ENCODE measurements at regions not wholly inside any gene's neighbourhood (a gene's known extent, or its start where the extent isn't known, plus 50 kb on each side); places are given as distances from the start of the nearest gene placed in this dataset.

- Mint-ChIP-seq H3K4me1 (ENCODE audit: unreplicated experiment) (peaks cover 3% of the 10 kb centered on the region), H3K9me3 (ENCODE audit: unreplicated experiment) (peaks cover 4% of the 10 kb centered on the region), H3K27ac (ENCODE audit: unreplicated experiment) (no peak overlapping the region), H3K4me3 (ENCODE audit: unreplicated experiment) (no peak overlapping the region), H3K36me3 (ENCODE audit: unreplicated experiment) (no peaks in the 10 kb centered on the region), H3K27me3 (ENCODE audit: unreplicated experiment) (peaks cover 16% of the 10 kb centered on the region)
- TF ChIP-seq CTCF (IDR thresholded peaks at IDR 0.05): no peak
- no peak for DNase-seq (ENCODE audit: extremely low spot score, unreplicated experiment)
These were observed 988.5 kb downstream of the CDH11 start for GRCh38 chr16:64133366-64133765.

- Mint-ChIP-seq H3K27ac (ENCODE audit: unreplicated experiment) (no peak overlapping the region), H3K4me3 (ENCODE audit: unreplicated experiment) (no peak overlapping the region), H3K4me1 (ENCODE audit: unreplicated experiment) (peaks cover 3% of the 10 kb centered on the region), H3K9me3 (ENCODE audit: unreplicated experiment) (peaks cover 4% of the 10 kb centered on the region), H3K27me3 (ENCODE audit: unreplicated experiment) (peaks cover 16% of the 10 kb centered on the region), H3K36me3 (ENCODE audit: unreplicated experiment) (no peaks in the 10 kb centered on the region)
- no peak for DNase-seq (ENCODE audit: extremely low spot score, unreplicated experiment)
- TF ChIP-seq CTCF (IDR thresholded peaks at IDR 0.05): no peak
These were observed 989.0 kb downstream of the CDH11 start for GRCh38 chr16:64132759-64133361.

- Mint-ChIP-seq H3K27me3 (ENCODE audit: unreplicated experiment) (peaks cover 16% of the 10 kb centered on the region), H3K36me3 (ENCODE audit: unreplicated experiment) (no peaks in the 10 kb centered on the region), H3K4me3 (ENCODE audit: unreplicated experiment) (no peak overlapping the region), H3K27ac (ENCODE audit: unreplicated experiment) (no peak overlapping the region), H3K9me3 (ENCODE audit: unreplicated experiment) (peaks cover 4% of the 10 kb centered on the region), H3K4me1 (ENCODE audit: unreplicated experiment) (peaks cover 3% of the 10 kb centered on the region)
- DNase-seq (ENCODE audit: extremely low spot score, unreplicated experiment): no peak
- TF ChIP-seq CTCF (IDR thresholded peaks at IDR 0.05): no peak
These were observed 989.7 kb downstream of the CDH11 start for GRCh38 chr16:64132190-64132589.

GRCh38 chr16:64131423-64131822 is 990.4 kb downstream of the CDH11 start:
- no peak overlapping the region for H3K4me3 Mint-ChIP-seq (ENCODE audit: unreplicated experiment)
- TF ChIP-seq CTCF (IDR thresholded peaks at IDR 0.05): no peak
- no peak overlapping the region for H3K27ac Mint-ChIP-seq (ENCODE audit: unreplicated experiment)
- H3K27me3 Mint-ChIP-seq (ENCODE audit: unreplicated experiment): peaks cover 16% of the 10 kb centered on the region
- no peak for DNase-seq (ENCODE audit: extremely low spot score, unreplicated experiment)
- peaks cover 4% of the 10 kb centered on the region for H3K9me3 Mint-ChIP-seq (ENCODE audit: unreplicated experiment)
- H3K36me3 Mint-ChIP-seq (ENCODE audit: unreplicated experiment): no peaks in the 10 kb centered on the region
- H3K4me1 Mint-ChIP-seq (ENCODE audit: unreplicated experiment): peaks cover 3% of the 10 kb centered on the region

GRCh38 chr16:64130140-64130539 is 991.7 kb downstream of the CDH11 start:
- Mint-ChIP-seq H3K36me3 (ENCODE audit: unreplicated experiment) (no peaks in the 10 kb centered on the region), H3K4me1 (ENCODE audit: unreplicated experiment) (peaks cover 3% of the 10 kb centered on the region), H3K27ac (ENCODE audit: unreplicated experiment) (no peak overlapping the region), H3K4me3 (ENCODE audit: unreplicated experiment) (no peak overlapping the region), H3K27me3 (ENCODE audit: unreplicated experiment) (peaks cover 16% of the 10 kb centered on the region), H3K9me3 (ENCODE audit: unreplicated experiment) (no peaks in the 10 kb centered on the region)
- no peak for DNase-seq (ENCODE audit: extremely low spot score, unreplicated experiment)
- TF ChIP-seq CTCF (IDR thresholded peaks at IDR 0.05): no peak
